Activated CD8-positive, alpha-beta memory T cell treated with anti-CD3 and anti-CD28 coated beads, Interleukin-2, amount 50 U/mL, for 24 hours (primary cell): ENCODE measurements at regions not wholly inside any gene's neighbourhood (a gene's known extent, or its start where the extent isn't known, plus 50 kb on each side); places are given as distances from the start of the nearest gene placed in this dataset.

Experiments
- DNase-seq: peaks from one replicate; pipeline ENCODE4 v3.0.0-alpha.2; 2020; ENCODE audit errors: extremely low read depth

DNA sequence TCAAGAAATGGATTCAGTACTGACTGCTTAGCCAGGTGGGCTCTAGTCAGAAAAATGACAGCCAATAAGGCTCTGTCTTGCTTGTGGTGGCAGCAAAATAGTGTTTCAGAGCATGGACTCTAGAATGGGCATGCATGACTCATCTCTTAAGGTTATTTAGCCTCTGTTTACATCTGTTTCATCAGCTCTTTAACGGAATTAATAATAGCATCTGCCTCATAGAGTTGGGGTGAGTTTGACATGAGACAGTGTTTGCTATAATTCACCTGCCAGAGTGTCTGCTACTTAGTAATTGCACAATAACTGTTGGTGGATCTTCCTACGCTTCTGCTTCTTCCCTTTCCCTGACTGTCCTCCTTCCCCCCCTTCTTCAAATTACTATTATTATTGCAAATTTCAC is 350.4 kb upstream of the SEMA6D start:
- no peak for DNase-seq

DNA sequence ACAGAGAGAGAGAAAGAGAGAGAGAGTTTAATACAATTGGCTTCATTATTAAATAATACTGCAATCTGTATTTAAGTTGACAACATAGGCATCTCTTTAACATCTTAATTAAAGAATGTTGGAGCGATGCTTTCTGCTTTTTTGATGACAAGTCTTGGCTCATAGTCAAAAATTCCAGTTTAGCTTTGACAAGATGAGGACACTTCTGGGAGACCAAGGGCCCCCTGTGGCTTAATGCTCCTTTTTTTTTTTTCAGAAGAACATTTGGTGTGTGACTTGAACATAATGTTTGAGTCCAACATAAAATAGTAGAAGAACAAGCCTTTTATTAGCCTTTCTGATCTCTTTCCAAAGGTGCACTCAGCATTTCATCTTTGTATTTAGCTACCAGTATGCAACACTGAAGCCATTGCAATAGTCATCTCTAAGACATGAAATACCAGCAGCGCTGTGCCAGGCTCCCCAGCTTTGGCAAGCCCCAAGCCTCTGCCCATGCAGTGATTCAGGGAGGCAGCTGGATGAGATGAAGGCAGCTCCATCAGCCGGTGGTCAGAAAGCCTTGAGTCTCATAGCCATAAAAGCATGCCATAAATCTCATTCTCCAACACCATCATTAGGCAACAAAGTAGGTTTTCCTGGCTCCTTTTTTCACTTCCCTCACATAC is 349.4 kb upstream of the SEMA6D start:
- no peak for DNase-seq

DNA sequence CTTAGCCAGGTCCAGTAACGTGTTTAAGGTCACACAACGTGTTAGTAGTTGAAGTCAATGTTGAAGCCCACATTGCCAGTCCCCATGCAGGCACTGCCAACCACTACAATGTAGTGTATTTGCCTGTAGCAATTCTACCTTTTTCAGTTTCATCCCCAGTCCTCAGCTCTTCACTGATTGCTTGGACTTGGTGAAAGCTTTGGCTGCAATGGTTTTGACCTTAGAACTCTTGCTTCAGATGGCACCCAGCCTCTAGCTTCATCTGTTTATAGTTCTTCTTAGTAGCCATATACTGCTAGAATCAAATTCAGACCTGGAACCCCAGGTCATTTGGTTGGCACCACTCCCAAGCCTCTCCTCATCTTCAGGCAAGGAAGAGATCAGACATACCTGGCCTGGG is 345.4 kb upstream of the SEMA6D start:
- no peak for DNase-seq

DNA sequence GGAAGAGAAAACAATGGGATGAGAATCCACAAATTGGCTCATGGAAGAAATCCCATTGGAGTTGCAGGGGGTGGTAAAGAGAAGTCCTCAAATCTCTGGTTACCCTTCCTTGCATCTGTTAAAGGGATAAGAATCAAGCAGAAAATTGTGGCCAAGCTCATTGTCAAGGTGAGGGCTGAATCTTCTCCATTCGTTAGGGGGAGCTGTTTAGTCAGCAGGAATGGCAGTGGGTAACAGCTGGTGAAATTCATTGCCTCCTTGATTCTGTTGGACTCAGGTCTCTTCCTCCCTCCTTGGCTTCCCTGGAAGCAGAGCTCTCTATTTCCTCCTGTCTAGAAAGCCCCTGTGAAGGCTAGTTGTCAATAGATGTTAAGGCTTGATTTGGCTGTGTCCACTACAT is 343.1 kb upstream of the SEMA6D start:
- no peak for DNase-seq

DNA sequence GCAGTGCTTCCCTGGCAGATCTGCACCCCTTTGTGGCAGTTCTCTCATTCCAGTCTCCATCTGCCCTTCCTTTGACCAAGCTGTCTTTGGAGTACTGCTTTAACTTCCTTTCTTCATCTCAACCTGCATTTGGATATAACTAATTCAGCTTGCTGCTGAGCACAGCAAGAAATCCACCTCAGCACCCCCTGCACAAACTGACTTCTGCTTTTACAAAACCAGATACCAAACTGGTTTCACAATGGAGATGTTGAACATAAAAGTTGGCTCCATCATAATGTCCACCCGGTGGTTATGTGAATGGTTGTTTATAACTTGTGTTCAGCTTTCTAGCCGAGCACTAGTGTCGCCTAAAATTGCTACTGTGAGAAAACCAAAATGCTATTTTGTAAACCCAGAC is 341.1 kb upstream of the SEMA6D start:
- no peak for DNase-seq

DNA sequence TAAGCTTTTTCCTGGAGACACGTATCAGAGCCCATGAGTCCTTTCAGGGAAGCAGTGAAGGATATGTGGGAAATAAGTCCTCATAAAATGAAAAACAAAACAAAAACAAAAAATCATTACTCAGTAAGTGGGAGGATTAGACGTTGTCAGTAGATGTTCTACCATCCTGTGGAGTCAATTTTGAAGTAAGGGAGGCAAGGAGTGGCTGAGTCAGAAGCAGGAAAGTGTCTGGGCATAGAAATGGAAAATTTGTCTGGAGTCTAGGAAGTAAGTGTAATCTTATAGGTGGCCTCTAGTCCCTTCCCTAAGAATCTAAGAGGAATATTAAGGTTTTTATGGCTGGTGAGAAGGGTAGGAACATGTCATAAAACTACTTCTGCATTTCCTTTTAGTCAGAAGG is 339.8 kb upstream of the SEMA6D start:
- no peak for DNase-seq

DNA sequence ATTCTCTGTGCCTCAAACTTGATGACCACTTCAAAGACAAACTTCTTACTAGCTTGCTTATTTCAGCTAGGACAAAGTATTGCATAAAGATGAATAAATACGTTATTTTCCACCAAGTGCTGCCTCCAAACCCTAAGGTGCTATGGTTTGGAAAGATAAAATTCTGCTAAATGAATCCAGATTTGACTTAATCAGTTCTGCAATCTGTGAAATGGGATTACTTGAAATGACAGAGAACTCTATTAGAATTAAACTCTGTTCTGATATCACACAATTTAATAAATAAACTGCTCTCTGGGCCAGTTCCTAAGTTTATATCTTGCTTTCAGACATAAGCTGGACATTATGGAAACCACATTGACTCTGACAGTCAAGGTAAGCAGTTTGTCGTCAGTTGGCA is 338.8 kb upstream of the SEMA6D start:
- no peak for DNase-seq

DNA sequence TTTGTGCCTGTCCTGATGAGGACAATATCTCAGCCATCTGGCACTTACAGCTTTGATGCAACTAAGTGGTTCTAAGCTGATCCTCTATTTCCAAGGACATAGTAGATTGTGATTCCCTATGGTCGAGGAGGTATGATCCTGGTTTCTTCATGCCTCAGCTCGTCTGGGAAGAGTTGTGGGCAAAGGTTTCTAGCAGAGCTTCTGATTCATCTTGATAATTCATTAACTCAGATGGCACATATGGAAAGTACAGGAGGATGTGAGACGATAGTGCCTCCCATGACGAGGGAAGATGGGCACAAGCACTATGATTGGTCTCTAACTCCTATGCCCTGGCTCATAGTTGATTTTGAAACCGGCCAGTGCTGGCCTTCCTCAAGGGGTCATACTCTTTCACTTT is 334.2 kb upstream of the SEMA6D start:
- DNase-seq: no peak

DNA sequence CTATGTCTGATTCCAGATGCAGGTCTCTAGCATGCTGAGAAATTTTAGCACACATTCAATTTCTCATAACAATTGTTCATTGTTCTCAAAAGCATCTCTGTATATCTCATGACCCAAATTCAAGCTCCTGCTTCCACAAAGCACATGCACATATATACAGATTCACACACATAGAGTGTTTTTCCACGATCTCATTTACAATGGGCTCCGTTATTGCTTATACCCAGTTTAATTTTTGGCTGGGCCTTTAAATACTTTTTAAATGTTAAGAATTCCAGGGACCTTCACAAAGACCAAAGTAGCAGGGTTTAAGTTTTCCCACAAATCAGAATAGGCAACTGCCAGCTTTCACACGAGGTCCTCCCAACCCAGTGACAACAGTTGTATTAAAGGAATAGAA is 333.5 kb upstream of the SEMA6D start:
- no peak for DNase-seq

DNA sequence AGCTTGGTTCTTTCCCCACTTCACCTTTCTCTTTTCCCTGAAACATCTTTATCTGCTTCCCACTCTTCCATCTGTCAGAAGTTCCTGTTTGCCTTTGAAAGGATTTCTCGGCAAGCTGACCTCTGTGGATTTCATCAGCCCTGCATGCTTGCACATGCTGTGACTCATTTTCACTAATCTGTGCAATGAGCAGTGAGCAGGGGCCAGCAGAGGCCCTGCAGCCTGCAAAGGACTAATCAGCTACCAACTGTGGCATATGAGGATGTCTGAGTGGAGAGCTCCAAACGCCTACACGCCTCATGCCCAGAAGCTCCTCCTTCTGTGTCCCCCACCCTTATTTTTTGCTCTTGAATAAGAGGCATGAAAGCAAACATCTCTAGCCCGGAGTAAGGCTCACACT is 333.0 kb upstream of the SEMA6D start:
- no peak for DNase-seq

DNA sequence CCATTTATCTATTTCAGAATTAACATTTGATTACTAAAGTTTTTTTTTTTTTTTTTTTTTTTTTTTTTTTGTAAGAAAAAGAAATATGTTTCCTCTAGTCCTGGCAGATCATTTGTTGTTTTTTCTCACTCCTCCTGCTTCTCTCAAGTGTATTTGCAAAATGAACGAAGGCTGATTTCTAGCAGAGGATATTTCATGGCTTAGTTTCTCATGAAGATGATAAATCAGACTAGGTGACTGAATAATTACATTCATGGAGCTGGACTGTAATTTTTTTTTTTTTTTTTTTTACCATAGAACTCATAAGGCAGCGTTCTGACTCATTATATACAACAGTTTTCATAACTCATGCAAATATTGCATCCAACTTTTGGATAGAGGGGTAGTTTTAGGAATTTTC is 332.5 kb upstream of the SEMA6D start:
- no peak for DNase-seq

DNA sequence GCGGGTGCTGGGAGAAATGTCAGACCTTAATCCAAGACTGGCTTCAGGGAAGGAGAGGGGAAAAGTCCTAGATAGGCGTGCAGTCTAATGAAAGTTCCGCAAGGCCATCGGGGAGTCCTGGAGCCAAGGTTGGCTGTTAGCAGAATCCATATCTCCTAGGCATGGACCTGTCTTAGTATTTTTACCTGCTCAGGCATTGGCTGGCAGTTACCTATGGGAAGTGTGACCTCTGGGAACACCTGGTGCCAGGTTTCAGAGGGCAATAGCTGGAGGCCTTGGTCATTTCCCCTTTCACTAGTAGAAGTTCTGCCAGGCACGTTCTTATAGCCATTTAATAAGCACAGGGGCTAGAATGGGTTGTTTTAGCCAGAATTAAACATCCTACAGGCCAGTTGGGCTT is 330.8 kb upstream of the SEMA6D start:
- no peak for DNase-seq

DNA sequence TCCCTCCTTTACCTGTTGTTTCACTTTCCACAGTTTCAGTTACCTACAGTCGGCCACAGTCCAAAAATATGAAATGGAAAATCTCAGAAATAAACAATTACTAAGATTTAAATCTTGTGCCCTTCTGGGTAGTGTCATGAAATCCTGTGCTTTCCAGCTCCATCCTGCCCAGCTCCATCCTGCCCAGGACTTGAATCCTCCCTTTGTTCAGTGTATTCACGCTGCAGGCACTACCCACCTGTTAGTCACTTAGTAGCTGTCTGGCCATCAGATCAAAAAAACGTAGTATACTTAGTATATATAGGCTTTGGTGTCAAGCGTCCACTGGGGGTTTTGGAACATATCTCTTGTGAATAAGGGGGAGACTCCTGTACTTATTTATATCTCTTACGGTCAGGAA is 329.0 kb upstream of the SEMA6D start:
- no peak for DNase-seq

DNA sequence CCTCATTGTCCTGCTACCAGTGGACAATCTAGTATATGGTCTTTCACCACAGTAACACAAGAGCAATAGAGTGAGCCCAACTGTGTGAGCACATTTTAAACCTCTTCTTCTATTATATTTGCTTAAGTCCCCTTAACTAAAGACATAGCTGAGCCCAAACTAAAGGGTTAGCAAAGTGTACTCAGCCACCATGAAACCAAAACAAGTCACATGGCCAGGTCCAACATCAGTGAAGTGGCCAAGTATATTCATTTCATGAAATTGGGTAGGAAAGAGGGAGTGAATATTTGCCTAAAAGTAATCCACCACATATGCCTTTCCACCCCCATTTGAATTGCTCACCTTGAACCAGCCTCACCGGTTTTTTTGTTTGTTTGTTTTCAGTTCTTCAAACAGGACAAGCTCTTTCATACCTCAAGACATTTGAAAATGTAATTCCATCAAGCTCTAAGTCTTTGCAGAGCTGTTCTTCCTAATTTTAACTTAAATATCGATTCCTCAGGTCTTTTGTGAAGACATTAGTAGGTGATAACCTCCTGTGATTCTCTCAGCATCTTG is 327.0 kb upstream of the SEMA6D start:
- DNase-seq: no peak

DNA sequence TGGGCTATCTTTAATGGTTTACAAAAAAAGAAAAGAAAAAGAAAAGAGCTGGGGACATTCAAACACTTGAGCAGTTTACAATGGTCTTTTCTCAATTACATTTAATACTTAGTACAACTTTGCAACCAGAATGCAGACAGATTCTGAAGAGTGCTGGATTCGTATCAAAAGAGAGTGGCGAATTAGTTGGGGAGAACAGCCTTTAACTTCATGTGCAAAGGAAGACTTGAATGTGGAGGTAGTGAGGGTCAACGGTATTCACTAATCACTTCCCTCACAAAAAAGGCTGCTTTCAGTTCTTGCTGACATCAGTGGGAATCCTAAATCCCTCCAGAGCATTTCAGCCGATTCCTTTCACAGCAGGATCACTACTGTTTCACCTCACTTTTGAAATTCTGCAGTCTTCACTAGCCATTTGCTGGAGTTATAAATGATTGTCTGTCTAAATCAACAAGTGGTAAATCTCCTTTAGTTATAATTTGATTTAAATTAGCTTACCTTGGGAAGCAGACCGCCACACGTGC is 323.0 kb upstream of the SEMA6D start:
- no peak for DNase-seq

DNA sequence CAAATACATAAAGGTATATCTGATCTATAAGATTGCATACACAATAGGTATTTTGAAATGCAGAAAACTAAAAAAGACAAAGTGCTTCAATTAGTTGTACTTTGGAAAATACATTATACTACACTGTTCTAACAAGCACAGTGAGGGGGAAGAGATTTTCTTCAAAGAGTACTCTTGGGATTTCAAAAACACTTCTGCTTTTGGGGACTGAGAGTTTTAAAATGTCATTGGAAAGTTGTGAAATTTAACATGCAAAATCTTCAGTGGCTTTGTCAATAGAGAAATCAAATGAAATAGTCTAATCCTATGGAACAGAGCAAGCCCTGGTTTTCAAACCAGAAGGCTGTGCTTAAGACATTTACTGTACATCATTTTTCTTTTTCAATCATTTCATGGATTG is 322.2 kb upstream of the SEMA6D start:
- no peak for DNase-seq

DNA sequence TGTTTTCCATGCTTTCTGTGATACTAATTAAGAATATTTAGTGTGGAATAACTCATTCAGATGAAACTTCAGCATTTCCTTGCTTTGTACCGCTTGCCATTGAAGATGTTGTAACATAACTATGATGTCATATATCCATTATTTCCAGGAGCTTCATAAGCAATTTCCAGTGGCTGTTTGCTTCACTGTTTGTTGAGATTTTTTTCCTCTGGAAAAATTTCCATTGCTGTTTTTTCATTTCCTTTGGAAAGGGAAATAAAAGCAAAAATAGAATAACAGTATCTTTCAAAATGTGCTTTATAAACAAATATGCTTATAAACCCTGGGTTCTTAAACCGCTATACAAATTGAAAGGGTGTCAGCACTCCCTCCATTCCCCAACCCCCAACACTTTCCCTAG is 319.6 kb upstream of the SEMA6D start:
- DNase-seq: no peak

DNA sequence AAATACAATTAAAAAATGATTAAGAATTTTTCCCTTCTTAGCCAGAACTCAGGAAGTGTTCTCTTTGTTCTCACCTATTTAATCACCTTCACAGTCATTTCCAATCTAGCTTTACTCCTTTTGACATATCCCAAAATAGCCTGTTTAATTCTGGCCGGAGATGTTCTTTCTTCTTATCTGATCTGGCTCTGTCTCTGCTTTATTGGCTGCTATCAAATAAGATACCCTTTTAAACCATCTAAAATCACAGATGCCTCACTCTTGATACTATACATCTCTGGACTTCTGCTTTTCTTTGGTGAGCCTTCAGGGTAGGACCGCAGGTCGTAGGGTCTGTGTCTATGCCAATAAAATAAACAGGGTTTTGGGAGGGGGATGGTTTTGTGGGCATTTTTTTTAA is 319.2 kb upstream of the SEMA6D start:
- no peak for DNase-seq

DNA sequence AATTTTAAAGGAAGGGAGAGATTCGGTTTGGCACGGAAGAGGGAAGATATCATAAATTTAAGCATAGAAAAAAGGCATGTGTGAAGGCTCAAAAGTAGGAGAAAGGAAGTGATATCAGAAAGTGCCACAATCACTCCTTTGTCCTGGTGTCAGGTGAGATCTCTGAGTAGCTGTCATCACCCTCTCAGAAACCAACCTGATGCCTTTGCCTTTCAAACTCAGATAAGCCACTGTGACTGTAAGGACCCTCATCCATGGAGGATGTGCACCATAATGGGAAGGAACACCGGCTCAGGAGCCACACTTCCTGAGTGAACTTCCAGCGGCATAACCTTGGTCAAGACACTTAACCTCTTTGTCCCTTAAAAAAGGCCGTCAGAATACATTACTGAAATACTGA is 318.7 kb upstream of the SEMA6D start:
- DNase-seq: no peak

DNA sequence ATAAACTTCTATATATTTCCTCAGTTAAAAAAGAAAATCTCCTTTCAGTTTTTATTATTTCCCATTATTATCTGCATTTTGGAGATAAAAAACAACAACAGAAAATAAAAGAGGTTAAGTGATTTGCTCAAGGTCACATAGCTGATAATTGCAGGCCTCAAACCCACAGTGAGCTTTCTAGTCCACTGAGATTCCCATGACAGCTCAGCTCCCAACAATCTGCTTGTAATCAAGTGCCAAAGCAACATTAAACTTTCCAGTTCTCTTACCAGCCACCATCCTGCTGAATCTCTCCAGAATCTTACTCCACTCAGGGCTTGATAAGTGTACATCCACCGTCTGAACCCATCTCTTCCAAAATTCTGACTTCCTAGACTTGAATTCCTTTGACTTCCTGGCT is 318.2 kb upstream of the SEMA6D start:
- no peak for DNase-seq

DNA sequence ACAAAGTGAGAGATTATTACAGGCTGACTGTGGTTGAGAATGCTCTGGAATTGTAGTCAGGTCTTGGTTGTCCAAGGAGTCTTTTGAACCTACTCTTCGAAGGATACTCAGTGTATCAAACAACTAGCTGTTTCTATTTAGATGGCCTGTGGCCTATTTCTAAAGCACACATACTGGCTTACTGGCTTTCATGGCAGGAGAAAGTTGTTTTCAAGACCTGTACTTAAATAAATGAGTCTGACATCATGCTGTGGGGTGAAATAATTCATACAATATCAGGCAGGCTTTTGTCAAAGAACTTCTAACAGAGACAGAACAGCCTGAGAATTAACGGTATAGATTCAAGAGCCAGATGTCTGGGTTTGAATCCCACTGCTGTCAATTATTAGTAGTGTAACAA is 316.7 kb upstream of the SEMA6D start:
- no peak for DNase-seq

DNA sequence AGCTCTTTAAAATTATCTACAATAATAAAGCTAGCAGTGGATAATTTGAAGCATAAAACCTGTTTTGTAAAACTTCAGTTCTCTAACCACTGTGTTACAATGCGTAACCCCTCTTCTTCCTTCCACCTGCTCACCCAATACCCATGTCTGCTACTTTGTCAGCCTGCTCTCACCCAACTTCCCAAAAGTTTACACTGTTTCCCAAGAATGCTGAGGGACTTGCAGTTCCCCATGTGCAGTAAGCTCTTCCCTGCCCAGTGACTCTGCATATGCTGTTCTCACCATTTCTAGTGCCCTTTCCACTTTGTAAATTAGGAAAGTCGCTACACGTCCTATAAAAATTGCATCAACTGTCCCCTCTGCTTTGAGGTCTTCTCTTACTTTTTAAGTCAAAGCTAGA is 315.9 kb upstream of the SEMA6D start:
- no peak for DNase-seq

DNA sequence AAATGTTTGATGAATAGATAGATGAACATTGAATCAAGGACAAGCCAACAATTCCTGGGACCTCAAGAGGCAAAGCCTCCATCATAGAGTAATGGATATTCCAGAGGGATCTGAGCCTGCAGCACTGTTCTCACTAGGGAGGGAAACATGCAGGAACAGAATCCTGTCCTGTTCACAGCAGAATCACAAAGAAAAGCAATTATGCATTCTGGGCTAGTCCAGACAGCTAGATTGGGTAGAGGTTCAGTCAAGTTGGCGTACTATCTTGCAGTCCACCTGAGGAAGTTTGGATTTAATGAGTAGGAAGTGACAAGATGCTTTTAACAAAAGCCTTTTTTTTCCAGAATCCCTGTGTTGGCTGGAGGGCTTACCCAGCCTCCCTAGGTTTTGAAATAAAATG is 314.5 kb upstream of the SEMA6D start:
- no peak for DNase-seq

DNA sequence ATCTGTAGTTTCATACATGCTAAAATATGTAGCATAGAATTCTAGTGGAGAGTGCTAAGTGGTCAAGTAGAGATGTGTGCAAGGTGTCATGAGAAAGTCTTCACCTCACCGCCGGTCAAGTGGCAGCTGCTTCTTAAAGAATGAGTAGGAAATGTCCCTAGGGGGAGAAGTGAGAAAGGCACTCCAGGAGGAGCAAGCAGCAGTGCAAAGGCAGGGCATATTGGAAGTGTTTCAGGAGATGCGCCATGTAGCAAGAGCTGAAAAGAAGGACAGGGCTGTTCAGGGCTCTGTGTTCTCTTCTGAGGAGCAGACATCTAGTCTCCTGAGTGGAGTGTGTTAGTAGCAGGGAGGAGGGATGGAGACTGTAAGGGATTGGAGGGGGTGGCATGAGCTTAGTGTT is 312.4 kb upstream of the SEMA6D start:
- no peak for DNase-seq
